Stimulated activated CD4-positive, alpha-beta T cell treated with anti-CD3 and anti-CD28 coated beads, Interleukin-15, amount 100 ng/mL, for 24 hours (primary cell): ENCODE measurements at regions not wholly inside any gene's neighbourhood (a gene's known extent, or its start where the extent isn't known, plus 50 kb on each side); places are given as distances from the start of the nearest gene placed in this dataset.
"Not testable (repeated sequence)": the region's sequence is repeated elsewhere in the genome, so short reads cannot be mapped to it uniquely, and the experiment has no call there.

Experiments
- DNase-seq: peaks from one replicate; pipeline ENCODE4 v3.0.0-alpha.2; 2020

DNA sequence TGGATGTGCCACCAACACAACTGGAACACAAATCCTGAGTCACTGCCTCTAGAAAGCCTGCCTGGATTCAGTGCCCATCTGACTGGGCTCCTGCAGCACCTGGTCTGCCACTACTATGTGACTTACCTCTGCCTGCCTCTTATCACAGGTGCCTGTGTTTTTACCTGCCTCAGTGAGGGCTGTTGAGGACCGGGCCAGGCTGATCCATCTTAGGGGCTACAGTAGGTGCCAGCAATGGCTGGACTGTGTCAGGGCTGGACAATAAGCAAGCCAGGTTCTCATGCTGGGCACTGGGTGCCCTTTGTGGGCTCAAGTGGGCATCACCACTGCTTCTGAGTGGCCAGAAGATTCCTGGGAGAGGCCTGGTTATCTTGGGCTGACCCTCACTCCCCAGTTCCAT lies 948.6 kb upstream of the TPTE start:
- not testable (repeated sequence) for DNase-seq

GRCh38 chr21:9573528-9573927 lies 947.9 kb upstream of the TPTE start:
- DNase-seq: not testable (repeated sequence)

DNA sequence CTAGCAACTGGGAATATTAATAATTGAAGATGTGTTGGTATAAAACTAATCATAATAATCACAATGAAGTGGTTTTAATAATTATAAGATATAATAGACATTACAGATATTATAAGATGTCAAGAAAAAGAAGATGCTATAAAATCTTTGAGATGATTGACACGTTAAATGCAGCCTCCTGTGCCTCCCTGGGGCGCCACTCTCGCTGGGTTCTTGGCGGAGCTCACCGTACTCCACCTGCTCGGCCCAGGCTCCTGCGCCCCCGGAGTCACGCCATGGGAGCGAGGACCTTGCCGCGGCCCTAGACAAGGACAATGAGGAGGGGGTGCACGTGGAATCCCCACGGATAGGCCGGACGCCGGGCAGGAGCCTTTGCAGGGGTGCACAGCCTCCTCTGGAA lies 942.1 kb upstream of the TPTE start:
- DNase-seq: not testable (repeated sequence)

- not testable (repeated sequence) for DNase-seq
Observed at GRCh38 chr21:9587941-9588340, 933.4 kb upstream of the TPTE start.

DNA sequence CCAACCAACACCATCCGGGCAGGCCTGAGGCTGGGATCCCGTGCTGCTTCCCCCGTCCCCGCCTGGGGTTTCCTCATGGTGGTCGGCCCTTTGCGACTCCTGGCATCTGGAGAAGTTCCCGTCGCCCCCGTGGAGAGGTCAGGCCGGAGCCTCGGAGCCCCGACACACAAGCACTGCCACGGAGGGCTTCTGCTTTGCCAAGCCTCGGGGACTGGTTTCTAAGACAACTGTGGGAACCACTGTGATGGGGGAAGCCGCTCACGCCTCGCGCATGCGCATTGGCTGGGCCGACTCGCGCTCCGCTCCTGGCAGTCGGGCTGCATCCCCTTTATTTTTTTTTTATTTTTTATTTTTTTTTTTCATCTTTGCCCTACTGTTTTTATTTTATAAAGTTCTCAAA lies 928.8 kb upstream of the TPTE start:
- not testable (repeated sequence) for DNase-seq

DNA sequence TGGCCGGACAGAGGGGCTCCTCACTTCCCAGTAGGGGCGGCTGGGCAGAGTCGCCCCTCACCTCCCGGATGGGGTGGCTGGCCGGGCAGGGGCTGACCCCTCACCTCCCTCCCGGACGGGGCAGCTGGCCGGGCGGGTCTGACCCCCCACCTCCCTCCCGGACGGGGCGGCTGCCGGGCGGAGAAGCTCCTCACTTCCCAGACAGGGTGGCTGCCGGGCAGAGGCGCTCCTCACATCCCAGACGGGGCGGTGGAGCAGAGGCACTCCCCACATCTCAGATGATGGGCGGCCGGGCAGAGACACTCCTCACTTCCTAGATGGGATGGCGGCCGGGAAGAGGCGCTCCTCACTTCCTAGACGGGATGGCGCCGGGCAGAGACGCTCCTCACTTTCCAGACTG lies 927.7 kb upstream of the TPTE start:
- DNase-seq: not testable (repeated sequence)

GRCh38 chr21:9614011-9614410 lies 907.4 kb upstream of the TPTE start:
- DNase-seq: not testable (repeated sequence)

DNA sequence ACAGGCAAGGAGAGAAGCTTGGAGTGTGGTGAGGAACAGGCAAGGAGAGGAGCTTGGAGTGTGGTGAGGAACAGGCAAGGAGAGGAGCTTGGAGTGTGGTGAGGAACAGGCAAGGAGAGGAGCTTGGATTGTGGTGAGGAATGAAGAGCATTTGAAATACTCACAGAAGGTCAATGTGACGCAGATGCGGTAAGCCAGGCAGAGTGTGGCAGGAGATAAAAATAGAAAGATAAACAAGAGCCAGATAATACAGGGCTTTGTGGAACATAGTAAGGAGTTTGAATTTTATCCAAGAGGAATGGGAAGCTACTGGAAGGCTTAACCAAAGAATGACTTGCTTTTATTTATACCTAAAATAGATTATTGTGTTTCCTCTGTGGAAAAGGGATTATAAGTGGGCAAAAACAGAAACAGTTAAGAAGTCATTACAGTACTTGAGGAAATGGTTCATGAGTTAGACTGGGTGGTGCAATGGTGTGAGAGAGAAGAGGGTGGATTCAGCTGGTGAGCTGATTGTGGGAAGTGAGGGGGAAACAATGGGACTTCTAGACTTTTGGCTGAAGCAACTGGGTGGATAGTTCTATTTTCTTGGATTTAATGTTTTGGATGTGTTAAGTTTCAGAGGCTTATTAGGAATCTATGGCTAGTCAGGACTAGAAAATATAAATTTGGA lies 900.1 kb upstream of the TPTE start:
- not testable (repeated sequence) for DNase-seq

DNA sequence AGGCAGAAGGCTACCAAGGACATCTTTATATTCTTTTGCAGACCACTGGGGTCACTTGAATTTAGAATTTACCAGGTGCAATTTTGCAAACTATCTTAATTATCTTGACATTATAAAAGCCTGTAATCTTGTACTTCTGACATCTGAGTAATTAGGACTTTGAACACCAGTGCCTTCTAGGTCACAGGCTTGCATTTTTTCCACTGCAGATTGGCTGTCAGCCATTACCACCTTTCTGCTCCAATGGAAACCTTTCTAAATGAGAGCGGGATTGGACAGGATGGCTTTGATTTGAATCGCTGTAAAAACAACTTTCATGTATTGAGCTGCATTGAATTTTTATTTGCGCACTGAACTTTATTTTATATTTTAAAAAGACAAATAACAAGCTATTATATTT lies 893.3 kb upstream of the TPTE start:
- DNase-seq: not testable (repeated sequence)

- DNase-seq: not testable (repeated sequence)
Observed at GRCh38 chr21:9647409-9647808, 874.0 kb upstream of the TPTE start.

- not testable (repeated sequence) for DNase-seq
Observed at GRCh38 chr21:9648331-9648730, 873.1 kb upstream of the TPTE start.

GRCh38 chr21:9648947-9649720 lies 872.2 kb upstream of the TPTE start:
- DNase-seq: not testable (repeated sequence)

DNA sequence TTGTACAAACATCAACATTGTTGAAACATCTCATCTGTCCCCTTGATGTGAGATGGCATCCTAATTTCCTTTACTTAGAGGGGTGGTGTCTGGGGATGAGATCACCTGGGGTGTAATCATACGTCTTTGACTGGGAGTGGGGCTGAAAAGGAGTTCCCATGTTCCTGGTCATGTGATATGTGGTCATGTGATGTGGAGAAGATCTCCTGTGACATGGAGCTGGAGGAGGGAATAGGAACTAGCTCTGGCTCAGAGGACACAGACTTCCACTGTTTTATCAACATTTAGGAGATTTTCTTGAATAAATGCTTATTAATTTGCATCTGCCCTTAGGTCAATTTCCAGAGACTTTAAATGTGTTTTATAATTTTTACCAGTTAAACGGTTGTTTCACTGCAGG lies 868.6 kb upstream of the TPTE start:
- DNase-seq: not testable (repeated sequence)

- DNase-seq: not testable (repeated sequence)
Observed at GRCh38 chr21:9655221-9655620, 866.2 kb upstream of the TPTE start.

DNA sequence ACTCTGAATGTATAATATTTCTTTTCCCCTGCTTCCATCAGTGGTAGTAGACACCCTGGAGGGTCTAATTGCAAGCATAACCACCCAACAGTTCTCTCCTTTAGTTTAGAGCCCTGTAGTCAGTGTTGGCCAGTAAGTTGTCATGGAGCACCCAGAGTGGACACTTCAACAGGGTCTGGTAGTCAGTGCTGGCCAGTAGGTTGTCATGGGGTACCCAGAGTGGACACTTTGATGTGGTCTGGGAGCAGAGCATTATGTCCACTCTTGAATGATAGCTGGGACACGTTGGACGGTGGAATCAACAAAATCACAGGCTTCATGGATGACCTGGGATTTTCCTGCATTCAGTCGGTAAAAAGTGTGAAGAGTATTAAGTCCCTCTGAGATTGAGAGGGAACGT lies 864.9 kb upstream of the TPTE start:
- DNase-seq: not testable (repeated sequence)

DNA sequence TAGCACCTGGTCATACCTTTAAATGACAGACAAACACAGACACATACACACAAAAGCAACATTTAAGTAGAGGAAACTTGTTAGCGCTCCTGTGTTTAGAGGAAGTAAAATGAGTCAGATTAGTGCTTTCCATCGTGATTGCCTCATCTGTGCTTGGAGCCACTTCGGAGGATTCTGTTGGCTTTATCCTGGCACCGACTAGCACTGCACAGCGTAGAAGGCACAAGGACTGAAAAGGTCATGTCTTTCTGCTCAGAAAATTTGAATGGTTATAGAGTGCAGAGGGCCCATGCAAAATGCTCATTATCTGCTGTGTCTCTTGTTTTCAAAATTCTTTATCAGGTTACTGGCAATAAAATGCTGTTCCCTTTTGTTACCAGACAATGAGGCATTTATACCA lies 863.6 kb upstream of the TPTE start:
- DNase-seq: not testable (repeated sequence)

GRCh38 chr21:9659877-9660276 lies 861.5 kb upstream of the TPTE start:
- not testable (repeated sequence) for DNase-seq

GRCh38 chr21:9663914-9664729 lies 857.3 kb upstream of the TPTE start:
- not testable (repeated sequence) for DNase-seq

DNA sequence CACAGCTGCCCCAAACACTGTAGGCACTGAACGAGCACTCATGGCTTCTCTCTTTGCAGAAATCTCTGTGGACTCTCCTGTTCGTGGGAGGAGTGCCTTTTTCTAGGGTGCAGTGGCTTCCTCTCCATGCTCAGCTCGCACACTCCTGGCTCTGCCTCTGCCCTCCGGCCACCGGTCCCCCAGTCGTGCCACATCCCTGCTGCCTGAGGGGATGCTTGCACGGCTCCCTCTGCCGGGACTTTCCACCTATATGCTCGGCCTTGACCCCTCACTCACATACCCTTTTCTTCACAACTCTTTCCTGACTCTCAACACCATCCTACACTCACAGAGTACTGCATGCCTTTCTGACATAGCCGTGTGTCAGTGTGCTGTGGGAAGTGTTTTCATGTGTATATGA lies 845.6 kb upstream of the TPTE start:
- not testable (repeated sequence) for DNase-seq

GRCh38 chr21:9679029-9679428 lies 842.4 kb upstream of the TPTE start:
- DNase-seq: not testable (repeated sequence)

- not testable (repeated sequence) for DNase-seq
Observed at GRCh38 chr21:9688945-9689344, 832.4 kb upstream of the TPTE start.

GRCh38 chr21:9690981-9691380 lies 830.4 kb upstream of the TPTE start:
- not testable (repeated sequence) for DNase-seq

- DNase-seq: not testable (repeated sequence)
Observed at GRCh38 chr21:9695759-9696158, 825.6 kb upstream of the TPTE start.
